Natural killer cell (primary cell): ENCODE measurements at regions not wholly inside any gene's neighbourhood (a gene's known extent, or its start where the extent isn't known, plus 50 kb on each side); places are given as distances from the start of the nearest gene placed in this dataset.

Experiments used
- ATAC-seq, 3 donors: fragments of 150-1000 bp in 2 of 3; fragments of 200-7000 bp in 1 of 3; cut with Tn5 transposase; 1 replicate in 1 of 3; 2 replicates in 2 of 3; pipeline ENCODE4 v1.10.0; 2021; ENCODE audit warnings: mild to moderate bottlenecking in 2 of 3, moderate library complexity in 2 of 3
- DNase-seq, 2 donors: peaks; one replicate each; pipeline versions ENCODE4 v3.0.0 to v3.0.0-alpha.2; 2013 to 2021; ENCODE audit warnings: mixed read lengths in 1 of 2
- H3K27ac ChIP-seq: one replicate; pipeline ENCODE4 v1.5.1; 2013; ENCODE audit warnings: mild to moderate bottlenecking, low read length
- H3K27me3 ChIP-seq: one replicate; pipeline ENCODE4 v1.6.1; 2013; ENCODE audit warnings: low read length; ENCODE audit not compliant: control insufficient read depth, insufficient read depth
- H3K36me3 ChIP-seq: one replicate; pipeline ENCODE4 v1.6.1; 2013; ENCODE audit warnings: low read length; ENCODE audit not compliant: control insufficient read depth, insufficient read depth
- H3K4me1 ChIP-seq: one replicate; pipeline ENCODE4 v1.6.1; 2013; ENCODE audit warnings: low read length; ENCODE audit not compliant: control insufficient read depth, insufficient read depth
- H3K4me3 ChIP-seq: one replicate; pipeline ENCODE4 v1.5.1; 2013; ENCODE audit warnings: low read length
- H3K9me3 ChIP-seq: one replicate; pipeline ENCODE4 v1.6.1; 2013; ENCODE audit warnings: low read length; ENCODE audit not compliant: control insufficient read depth, insufficient read depth
- H3K27ac Mint-ChIP-seq, 2 donors: one replicate each; pipeline ENCODE4 v1.8.0; 2022; ENCODE audit warnings: mild to moderate bottlenecking in 2 of 2, mixed read lengths in 2 of 2, moderate library complexity in 1 of 2
- H3K27me3 Mint-ChIP-seq, 2 donors: one replicate each; pipeline ENCODE4 v1.8.0; 2022; ENCODE audit warnings: low read depth in 2 of 2, mixed read lengths in 2 of 2
- H3K36me3 Mint-ChIP-seq: one replicate; pipeline ENCODE4 v1.8.0; 2022; ENCODE audit warnings: mixed read lengths
- H3K4me1 Mint-ChIP-seq, 2 donors: one replicate each; pipeline ENCODE4 v1.8.0; 2022; ENCODE audit warnings: mixed read lengths in 2 of 2
- H3K4me3 Mint-ChIP-seq: one replicate; pipeline ENCODE4 v1.8.0; 2022; ENCODE audit warnings: mild to moderate bottlenecking, moderate library complexity, mixed read lengths
- H3K9me3 Mint-ChIP-seq, 2 donors: one replicate each; pipeline ENCODE4 v1.8.0; 2022; ENCODE audit warnings: mixed read lengths in 2 of 2
- CTCF ChIP-seq: fragments of 200-600 bp; IDR thresholded peaks from one replicate; pipeline ENCODE4 v1.8.0; 2022; ENCODE audit warnings: antibody characterized with exemption
- whole genome bisulfite sequencing: methylation state at CpG from one replicate; pipeline ENCODE4 v1.1.7; 2013; ENCODE audit warnings: missing lambda C conversion rate; ENCODE audit not compliant: insufficient coverage; 5-methylcytosine and 5-hydroxymethylcytosine counted together
- intact Hi-C: fragments of 100-400 bp; cut with micrococcal nuclease; formaldehyde crosslinking; loops from one replicate; pipeline ENCODE4 v1.14.2; 2022

- no peaks in the 10 kb centered on the region for H3K9me3 Mint-ChIP-seq
- intact Hi-C loops: no loop called here
- DNase-seq (no peak), ATAC-seq (no peak)
- no peak overlapping the region for H3K4me3 Mint-ChIP-seq
- Histone ChIP-seq H3K4me1 (no peaks in the 10 kb centered on the region), H3K36me3 (no peaks in the 10 kb centered on the region), H3K9me3 (no peaks in the 10 kb centered on the region), H3K27ac (no peak overlapping the region), H3K4me3 (no peak overlapping the region), H3K27me3 (no peaks in the 10 kb centered on the region)
- H3K27ac Mint-ChIP-seq: no peak overlapping the region
- no peak for TF ChIP-seq CTCF
- 98% methylated on average over 5 of the region's 6 CpGs for WGBS
- H3K4me1 Mint-ChIP-seq: no peaks in the 10 kb centered on the region
- H3K27me3 Mint-ChIP-seq: peaks cover 13 to 21% of the 10 kb centered on the region in 2 donors
- no peaks in the 10 kb centered on the region for H3K36me3 Mint-ChIP-seq
These were observed 680.1 kb upstream of the ZEB2 start for GRCh38 chr2:145199827-145200706.

DNA sequence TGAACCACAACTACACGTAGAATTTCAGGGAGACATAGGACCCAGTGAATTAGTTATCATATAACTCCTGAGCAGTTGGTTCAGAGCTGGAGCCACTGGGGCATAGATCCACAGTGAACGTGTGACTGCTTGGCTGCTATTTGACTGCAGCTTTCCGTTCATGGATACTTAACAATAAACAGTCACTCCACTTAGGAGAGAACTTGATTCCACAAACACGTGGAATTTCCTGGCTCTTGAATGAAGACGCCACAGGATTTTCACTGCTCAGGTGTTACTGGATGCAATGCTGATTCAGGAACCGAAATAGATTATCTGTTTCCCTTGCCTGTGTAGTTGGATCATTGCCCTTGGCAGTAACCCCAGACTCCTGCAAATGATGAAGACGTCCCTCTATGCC is 679.1 kb upstream of the ZEB2 start:
- H3K9me3 ChIP-seq: no peaks in the 10 kb centered on the region
- no peaks in the 10 kb centered on the region for H3K36me3 ChIP-seq
- DNase-seq: no peak
- no peak for TF ChIP-seq CTCF
- H3K36me3 Mint-ChIP-seq: no peaks in the 10 kb centered on the region
- H3K27ac Mint-ChIP-seq: no peak overlapping the region
- no peaks in the 10 kb centered on the region for H3K4me1 ChIP-seq
- H3K27me3 ChIP-seq: no peaks in the 10 kb centered on the region
- intact Hi-C loops: no loop called here
- H3K4me3 Mint-ChIP-seq: no peak overlapping the region
- H3K27me3 Mint-ChIP-seq: peaks cover 13 to 26% of the 10 kb centered on the region in 2 donors
- no peak for ATAC-seq
- H3K4me3 ChIP-seq: no peak overlapping the region
- no peaks in the 10 kb centered on the region for H3K9me3 Mint-ChIP-seq
- 81% methylated on average over 7 of the region's 7 CpGs for WGBS
- no peak overlapping the region for H3K27ac ChIP-seq
- no peaks in the 10 kb centered on the region for H3K4me1 Mint-ChIP-seq

DNA sequence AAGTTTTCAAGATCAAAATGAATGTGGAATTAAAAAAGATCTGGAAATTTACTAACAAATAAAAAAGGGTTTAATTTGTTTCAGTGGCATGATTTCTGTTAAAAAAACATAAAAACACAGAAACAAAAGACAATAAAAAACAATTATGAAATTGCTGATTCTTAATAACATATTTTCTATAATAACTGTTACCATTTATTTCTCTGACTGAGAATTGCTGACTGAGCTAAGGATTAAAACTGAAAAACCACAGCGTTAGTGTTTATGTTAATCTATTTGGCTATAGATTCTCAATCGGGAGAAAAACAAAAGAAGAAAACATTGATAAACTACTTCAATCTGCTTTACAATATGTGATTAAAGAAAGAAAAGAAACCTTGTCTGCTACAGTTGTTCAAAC is 678.6 kb upstream of the ZEB2 start:
- ATAC-seq (no peak), DNase-seq (no peak)
- Mint-ChIP-seq H3K27me3 (peaks cover 13 to 27% of the 10 kb centered on the region in 2 donors), H3K4me3 (no peak overlapping the region), H3K9me3 (no peaks in the 10 kb centered on the region), H3K36me3 (no peaks in the 10 kb centered on the region), H3K4me1 (no peaks in the 10 kb centered on the region), H3K27ac (no peak overlapping the region)
- H3K4me1 ChIP-seq: no peaks in the 10 kb centered on the region
- H3K27me3 ChIP-seq: no peaks in the 10 kb centered on the region
- no CpG with 5 or more reads among the region's 2 CpGs for WGBS
- H3K36me3 ChIP-seq: no peaks in the 10 kb centered on the region
- TF ChIP-seq CTCF: no peak
- H3K4me3 ChIP-seq: no peak overlapping the region
- no peaks in the 10 kb centered on the region for H3K9me3 ChIP-seq
- no peak overlapping the region for H3K27ac ChIP-seq
- intact Hi-C loops: no loop called here

DNA sequence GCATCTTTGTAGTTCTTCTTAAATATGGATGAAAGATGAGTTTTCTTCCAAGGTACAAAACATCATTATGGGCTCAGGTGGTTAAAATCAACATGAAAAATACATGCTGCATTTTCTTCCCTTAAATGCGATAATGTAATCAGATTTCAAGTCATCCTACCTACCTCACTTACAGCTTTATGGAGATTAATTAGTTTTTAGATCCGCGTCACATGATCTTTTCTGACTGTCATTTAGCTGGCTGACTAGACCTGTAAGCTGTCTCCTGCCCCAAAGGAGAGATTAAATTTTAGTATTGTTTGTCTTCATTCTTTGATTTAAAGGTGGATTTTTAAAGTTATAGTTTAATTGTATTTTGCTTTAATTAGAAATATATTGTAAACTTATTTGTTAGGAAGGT is 678.0 kb upstream of the ZEB2 start:
- ATAC-seq (no peak), DNase-seq (no peak)
- no peak overlapping the region for H3K27ac Mint-ChIP-seq
- no peak overlapping the region for H3K4me3 Mint-ChIP-seq
- intact Hi-C loops: no loop called here
- H3K27ac ChIP-seq: no peak overlapping the region
- no peak overlapping the region for H3K4me3 ChIP-seq
- no peaks in the 10 kb centered on the region for H3K4me1 ChIP-seq
- no peaks in the 10 kb centered on the region for H3K9me3 ChIP-seq
- H3K36me3 ChIP-seq: no peaks in the 10 kb centered on the region
- H3K27me3 Mint-ChIP-seq: peaks cover 13 to 27% of the 10 kb centered on the region in 2 donors
- no peak for TF ChIP-seq CTCF
- H3K9me3 Mint-ChIP-seq: no peaks in the 10 kb centered on the region
- WGBS: 97% methylated on average over 3 of the region's 3 CpGs
- H3K4me1 Mint-ChIP-seq: no peaks in the 10 kb centered on the region
- H3K36me3 Mint-ChIP-seq: no peaks in the 10 kb centered on the region
- H3K27me3 ChIP-seq: no peaks in the 10 kb centered on the region
